ENCODE measurements at regions not wholly inside any gene's neighbourhood (a gene's known extent, or its start where the extent isn't known, plus 50 kb on each side); places are given as distances from the start of the nearest gene placed in this dataset.
"Not testable (repeated sequence)": the region's sequence is repeated elsewhere in the genome, so short reads cannot be mapped to it uniquely, and the experiment has no call there.

DNA sequence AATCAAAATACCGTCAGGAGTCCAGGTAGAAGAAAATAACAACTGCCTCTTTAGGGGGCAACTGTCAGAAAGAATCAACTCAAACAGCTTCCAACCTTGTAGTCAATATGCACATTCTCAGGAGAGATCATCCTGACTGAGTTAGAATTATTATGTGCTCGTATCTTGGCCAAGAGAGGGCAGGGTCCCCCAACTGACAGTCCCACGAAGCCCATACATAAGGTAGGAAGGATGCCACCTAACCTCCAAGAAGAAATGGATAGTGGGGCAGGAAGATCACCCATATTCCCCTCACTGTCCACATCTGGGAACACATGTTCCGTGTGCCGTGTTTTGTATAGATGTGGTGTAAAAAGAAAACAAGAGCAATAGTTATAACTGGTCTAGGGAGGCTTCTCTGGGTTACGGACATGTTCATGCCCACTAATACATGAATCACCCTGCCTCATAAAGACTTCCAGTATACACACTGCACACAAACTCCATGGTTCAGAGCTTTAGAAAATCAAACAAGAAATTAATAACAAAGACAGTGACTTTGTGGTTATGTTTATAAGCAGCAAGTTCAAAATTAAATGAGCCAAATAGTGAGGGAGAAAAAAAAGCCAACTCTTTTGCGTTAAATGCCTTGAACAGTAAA, 295.6 kb downstream of the FGFR2 start:
- no peak for DNase-seq (ENCODE audit: low spot score)

DNA sequence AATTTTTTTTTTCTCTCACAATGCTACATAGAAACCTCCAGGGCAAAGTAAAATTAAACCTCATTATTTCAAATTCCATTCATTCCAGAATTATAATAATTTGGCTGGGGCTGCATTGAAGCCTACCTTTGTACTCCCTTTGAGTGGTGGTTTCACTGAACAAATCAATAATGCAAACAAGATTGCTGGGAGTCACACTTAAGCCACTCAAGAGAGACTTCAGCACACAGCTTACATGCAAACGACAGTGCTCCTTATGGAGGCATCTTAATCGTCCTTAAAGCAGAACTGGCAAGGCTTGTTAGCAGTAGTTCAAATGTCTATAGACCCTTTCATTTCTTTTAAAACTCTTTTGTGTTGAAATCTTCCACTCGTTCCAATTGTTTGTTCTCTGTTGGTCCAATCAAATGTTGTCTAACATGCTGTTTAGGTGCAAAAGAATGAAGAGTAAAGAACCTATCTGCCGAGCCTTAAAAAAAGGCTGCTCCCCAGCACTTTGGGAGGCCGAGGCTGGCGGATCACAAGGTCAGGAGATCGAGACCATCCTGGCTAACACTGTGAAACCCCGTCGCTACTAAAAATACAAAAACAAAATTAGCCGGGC, 294.9 kb downstream of the FGFR2 start:
- no peak for DNase-seq (ENCODE audit: low spot score)

DNA sequence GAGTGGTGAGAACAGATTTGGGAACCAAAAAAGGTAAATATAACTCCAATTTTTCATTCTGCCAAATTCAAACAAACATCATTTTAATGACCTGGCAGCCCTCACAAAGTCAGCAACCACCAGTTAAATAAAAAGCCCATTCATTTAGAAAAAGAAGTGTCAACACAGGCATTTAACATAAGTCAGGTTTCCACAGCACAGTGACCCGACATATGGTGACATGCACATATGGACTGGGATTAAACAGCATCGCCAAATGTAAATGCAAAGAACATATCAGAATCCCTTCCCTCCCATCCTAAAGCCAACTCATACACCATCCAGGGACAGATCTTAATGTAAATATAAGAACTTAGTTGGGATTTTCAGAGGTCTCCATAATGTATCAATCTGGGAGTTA, 293.2 kb downstream of the FGFR2 start:
- DNase-seq (ENCODE audit: low spot score), result no peak

DNA sequence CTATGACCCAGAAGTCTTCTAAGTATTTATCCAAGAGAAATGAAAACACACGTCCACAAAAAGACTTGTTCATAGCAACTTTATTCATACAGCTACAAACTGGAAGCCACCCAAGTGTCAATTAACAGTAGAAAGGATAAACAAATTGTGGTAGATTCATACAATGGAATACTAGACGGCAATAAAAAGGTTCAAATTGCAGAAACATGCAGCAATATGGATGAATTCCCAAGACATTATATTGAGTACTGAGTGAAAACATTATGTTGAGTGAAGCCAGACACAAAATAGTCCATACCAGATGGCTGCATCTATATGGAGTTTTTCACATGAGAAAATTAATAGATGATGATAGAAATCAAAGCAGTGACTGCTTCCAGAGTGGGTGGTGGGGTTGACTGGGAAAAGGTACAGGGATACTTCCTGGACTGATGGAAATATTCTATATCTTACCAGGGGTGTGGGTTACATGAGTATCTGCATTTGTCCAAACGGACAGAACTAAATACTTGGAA, 292.0 kb downstream of the FGFR2 start:
- DNase-seq (ENCODE audit: low spot score), result no peak

DNA sequence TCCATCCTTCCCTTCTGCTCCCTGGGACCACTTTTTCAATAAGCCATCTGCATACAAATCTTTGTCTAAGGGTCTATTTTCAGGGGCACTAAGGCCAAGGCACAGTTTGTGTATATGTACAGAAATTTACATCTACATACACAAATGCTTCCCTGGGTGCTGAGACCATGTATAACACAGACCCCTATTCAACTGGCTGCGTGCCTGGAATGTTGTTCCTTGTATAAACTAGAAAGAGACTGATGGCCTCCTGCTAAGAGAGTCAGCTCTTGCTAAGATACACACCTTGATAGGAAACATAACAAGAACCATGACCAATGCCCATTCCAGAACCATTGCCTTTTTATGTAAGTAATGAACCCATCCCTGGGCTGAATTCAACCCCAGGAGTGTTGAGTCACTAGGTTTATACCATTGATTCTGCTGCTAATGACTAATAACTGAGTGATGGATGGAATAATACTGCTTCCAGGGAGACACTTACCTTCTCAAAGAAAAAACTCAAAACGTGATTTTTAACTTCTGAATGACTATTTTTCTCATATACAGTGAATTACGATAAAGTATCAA, 290.7 kb downstream of the FGFR2 start:
- DNase-seq (ENCODE audit: low spot score), result no peak

DNA sequence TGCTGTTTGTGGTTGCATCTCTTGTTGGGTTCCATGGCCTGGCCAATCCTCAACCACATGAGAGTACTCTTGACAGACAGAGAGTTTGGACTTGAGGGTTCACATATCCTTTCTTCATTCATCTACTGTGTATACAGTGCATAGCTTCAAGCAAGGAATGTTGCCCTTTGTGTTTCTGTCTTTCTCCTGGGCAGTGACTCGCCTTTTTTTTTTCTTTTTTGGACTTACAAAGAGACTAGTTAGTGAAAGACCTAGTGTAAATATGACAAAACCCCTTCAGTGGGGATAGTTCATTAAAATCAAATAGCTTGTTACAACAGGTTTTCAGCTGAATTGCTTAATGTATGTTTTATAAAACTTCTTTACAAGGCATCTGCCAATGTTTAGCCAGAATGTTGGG, 290.2 kb downstream of the FGFR2 start:
- DNase-seq (ENCODE audit: low spot score), result no peak

DNA sequence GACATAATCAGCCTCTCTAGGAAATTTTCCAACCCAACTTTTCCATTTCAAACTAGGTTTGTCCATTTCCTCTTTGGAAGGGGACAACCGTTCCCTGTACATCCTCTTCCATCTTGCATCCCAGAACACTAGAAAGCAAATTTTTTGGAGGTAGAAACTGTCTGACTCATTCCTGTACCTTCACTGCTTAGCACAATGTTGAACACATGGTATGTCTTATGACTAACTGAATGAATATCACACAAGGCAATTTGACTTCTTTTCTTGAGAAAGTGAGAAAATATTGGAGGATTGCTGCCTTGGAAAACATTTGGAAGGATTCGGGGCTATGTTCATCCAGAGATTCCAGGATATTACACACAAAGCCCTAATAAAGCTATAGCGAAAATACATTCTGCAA, 289.1 kb downstream of the FGFR2 start:
- peak; percentile 40 for DNase-seq (ENCODE audit: low spot score)

DNA sequence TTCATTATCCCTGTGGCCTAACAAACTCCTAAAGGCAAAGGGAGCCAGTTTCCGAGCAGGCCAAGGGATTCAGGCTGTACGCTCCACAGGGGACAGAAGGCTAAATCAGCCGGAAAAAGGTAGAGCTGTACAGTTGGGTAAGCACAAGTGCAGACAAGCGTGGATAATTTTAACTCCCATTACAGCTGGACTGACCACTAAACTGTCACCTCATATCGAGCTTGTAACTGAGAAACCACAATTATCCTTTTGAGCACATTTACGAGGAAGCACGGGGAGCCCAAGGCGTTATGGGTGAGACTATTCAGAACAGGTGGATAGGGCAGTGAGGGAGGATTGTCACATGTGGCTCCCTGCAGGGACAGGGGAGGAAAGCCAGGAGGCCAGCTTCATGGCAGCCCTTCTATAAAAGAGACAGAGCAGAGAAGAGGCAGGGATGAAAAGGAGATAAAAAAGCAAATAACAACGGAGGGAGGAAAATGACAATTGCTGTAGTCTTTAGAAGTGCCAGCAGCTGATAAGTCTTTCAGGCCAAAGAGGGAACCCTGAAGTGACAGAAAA, 288.0 kb downstream of the FGFR2 start:
- DNase-seq (ENCODE audit: low spot score), result no peak

DNA sequence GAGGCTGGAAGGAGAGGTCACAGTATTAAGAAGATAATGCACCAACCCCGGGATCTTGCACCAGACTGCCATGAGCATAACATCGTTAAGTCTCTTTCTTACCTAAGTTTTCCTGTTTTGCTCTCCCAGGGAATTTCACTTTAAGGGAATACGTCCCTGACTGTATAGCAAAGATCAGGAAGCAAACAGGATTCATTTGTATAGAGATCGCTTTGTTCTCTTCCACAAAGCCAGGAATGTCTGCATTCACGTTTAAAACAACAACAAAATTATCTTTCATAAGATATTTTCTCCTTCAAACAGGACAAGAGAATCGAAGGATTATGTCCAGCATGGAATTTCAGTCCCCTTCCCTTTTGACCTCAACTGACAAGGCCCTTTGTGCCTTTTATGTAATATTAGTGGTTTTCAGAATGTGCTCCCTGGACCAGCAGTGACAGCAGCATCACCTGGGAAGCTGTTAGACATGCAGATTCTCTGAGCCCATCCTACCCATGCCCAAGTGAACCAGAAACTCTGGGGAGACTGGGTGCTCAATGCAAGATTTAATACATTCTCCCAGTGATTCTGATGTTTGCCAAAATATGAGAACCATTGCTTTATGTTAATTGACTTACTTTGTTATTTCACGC, 286.3 kb downstream of the FGFR2 start:
- DNase-seq (ENCODE audit: low spot score), result no peak

DNA sequence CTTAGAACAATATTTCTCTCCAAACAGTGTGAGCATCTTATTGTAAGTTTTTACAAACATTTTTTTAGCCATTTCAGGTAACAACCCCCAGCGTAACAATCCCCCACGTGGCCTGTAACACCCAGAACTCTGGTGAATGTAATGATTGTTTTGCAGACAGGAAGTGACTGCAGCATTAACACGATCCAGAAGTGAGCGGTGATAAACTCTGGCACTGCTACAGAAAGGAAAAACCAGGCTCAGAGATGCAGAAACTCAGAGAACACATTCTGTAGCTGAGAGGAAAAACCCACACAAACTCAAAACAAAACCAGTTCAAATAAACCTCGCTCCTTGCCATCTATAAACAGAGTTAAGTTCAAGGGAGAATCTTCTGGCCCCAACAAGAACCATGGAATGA, 285.7 kb downstream of the FGFR2 start:
- peak; percentile 78 for DNase-seq (ENCODE audit: low spot score)

DNA sequence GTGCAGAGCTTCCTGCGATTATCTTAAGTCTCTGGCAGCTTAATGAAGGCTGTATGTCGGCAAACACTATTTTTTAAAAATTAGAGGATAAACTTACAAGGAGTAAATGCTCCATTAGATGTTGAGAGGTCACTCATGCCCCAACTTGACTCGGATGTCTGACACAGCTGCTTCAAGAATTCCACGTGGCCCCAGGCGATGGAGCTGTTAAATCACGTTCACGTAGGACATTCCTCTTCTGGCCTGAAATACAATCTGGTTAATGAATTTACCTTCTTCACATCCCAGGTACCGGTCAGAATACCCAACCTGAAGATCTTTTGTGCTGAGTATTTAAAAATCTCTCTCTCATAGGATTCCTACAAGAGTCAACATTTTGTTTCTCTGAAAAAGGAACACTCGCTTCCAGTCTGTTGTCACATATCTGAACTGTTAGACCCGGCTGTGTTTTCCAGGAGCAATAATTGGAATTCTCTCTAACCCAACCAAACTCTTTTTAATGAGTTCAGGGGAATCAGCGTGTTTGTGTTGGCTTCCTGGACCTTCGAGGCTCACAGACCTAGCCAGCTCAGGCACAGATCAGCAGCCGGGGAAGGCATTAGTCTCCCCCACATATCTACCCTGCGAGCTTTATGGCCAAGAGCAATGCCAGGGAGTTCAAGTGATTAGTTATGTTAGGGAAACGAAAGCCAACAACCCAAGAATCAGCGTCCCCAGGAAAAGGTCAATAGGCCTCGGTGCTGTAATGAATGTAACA, 284.9 kb downstream of the FGFR2 start:
- DNase-seq (ENCODE audit: low spot score), result peak; percentile 83

DNA sequence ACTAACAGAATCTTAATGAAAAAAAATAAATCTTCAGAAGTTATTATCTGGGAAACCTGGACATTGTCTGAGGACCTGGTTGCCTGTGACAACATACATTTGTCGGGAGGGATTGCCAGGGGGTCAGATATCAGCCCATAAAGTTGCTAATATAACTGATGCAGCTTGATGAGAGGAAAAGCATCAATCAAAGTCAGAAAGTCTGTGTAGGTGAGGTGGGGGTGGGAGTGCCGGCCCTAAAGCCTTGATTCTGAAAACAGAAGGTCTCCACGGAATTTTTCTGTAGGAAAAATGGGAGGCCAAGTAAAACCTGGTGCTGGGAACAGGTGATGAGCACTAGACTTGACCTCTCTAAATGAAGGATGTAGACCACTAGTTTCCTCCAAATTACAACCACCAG, 281.8 kb downstream of the FGFR2 start:
- no peak for DNase-seq (ENCODE audit: low spot score)

DNA sequence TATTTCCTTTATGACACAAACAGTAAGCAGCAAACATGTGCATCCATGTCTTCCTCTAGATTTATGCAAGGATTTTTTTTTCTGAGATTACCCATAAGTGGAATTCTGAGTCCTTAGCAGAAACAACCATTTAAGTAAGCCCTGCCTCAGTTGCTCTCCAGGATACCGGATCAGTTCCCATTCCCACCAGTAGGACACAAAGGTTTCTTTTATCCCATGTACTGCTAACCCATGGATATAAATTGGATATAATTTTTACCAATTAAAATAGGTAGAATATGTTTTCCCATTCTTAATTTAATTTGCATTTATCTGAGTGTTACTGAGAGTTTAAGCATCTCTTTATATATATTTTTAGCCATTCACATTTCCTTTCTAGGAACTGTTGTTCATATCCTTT, 280.9 kb downstream of the FGFR2 start:
- no peak for DNase-seq (ENCODE audit: low spot score)

DNA sequence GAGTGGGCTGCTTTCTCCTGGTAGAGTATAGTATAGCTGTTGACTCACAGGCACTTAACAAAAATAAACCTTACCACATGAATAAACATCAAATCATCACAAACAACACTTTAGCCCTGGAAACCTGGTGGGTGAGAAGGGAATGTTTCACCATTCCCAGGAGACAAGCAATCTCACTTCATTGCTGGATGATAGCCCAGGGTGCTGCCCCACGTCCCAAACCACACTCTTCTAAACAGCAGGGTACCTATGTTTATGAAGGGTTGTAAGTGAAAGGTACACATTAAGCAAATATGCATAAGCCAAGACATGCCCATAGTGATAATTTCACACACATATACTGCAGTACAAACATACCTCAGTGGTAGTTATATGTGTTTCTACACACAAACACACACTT, 276.2 kb downstream of the FGFR2 start:
- DNase-seq (ENCODE audit: low spot score), result no peak

DNA sequence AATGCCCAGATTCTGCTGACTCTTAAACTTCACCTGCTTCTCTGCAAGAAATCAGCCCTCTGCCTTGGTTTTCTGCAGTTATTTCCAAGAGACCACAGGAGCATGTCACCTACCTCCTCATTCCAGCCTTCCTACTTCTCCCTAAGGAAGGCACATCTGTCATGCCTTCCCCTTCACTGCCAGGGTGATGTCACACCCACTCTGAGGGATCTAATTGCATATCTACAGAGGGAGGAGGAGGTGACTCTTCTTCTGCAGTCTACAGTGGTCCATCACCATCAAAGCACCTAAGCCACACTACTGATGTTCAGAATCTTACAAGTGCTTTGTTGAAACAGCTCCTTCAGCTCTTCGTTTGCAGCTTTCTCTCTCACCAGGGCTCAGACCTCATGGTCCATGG, 275.5 kb downstream of the FGFR2 start:
- no peak for DNase-seq (ENCODE audit: low spot score)

DNA sequence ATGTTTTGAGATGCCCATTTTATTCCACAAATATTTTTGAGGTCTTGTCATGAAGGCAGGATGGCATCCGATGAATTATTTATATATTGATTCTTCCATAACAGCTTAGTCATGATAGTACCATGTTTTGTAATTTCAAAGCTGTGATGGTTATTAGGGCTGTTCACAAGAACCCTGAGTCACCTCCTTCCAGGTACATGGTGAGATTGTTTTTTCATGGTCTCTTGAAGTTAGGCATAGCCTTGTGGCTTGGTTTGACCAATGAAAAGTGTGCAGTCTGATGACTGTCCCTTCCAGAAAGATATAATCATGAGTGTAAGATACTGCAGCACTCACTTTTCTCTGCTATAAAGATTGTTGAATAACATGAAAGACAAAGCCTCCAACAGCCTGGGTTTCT, 274.8 kb downstream of the FGFR2 start:
- DNase-seq (ENCODE audit: low spot score), result no peak

DNA sequence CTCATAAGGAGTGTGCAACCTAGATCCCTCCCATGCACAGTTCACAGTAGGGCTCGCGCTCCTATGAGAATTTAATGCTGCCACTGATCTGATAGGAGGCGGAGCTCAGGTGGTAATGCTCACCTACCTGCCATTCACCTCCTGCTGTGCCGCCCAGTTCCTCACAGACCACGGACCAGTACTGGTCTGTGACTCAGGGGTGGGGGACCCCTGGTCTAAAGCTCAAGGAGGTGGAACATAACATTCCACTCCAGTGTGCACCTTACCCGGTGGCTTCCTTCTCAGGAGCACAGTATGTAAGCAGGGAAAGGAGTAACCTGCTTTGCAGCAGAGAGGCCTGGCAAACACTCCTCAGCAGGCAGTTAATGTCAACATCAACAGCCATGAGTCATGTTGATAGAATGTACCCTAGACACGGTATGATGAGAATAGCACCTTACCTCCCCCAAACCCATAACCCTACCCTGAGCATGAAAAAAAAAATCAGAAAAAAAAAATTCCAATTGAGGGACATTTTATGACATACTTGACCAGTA, 273.5 kb downstream of the FGFR2 start:
- peak; percentile 15 for DNase-seq (ENCODE audit: low spot score)

DNA sequence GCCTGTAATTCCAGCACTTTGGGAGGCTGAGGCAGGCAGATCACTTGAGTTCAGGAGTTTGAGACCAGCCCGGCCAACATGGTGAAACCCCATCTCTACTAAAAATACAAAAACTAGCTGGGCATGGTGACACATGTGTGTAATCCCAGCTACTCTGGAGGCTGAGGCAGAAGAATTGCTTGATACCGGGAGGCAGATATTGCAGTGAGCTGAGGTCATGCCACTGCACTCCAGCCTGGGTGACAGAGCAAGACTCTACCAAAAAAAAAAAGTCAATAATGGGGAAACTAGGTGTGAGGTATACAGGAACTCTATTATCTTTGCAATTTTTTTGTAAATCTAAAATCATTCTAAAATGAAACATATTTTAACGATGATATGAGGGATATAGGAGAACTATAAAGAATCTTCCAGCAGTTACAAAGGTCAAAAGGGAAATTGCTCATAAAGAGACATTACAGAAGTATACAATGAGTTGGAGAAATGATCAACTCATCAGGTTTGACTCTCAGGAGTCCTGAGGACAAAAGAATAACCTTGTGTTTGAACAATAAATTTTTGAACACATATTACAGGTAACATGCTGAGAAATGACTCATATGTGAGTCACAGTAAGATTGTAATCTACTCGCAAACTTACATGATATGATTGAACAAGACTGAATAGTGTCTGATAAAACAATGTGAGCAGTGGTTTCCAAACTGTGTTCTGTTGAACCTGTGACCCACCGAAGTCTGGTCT, 272.6 kb downstream of the FGFR2 start:
- peak; percentile 43 for DNase-seq (ENCODE audit: low spot score)

DNA sequence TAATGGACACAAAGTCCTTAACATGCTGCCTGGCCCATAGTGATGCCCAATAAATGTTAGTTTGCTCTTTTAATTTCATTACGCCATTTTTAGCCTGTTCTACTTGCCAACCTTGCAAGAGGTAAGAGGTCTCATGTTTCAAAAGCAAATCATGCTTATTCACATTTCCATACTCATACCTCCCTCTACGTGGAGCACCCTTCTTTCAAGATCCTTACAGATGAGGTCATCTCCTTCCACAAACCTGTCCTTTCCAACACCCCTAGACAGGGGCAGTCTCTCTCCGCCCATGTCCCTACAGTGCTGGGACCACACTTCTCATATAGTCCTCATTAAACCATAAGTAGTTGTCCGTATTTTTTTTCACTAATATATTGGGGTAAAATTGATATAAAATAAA, 271.3 kb downstream of the FGFR2 start:
- DNase-seq (ENCODE audit: low spot score), result no peak

DNA sequence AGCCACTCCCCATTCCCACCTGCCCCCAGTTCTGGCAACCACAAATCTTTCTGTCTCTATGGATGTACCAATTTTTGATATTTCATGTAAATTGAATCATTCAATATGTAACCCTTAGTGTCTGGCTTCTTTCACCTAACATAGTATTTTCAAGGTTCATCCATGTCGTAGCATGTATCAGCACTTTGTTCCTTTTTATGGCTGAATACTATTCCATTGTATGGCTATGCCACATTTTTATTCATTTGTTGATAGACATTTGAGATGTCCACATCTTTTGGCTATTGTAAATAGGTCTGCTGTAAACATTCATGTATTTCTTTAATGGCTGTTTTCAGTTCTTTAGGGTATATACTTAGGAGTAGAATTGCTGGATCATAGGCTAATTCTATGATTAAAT, 270.5 kb downstream of the FGFR2 start:
- no peak for DNase-seq (ENCODE audit: low spot score)

DNA sequence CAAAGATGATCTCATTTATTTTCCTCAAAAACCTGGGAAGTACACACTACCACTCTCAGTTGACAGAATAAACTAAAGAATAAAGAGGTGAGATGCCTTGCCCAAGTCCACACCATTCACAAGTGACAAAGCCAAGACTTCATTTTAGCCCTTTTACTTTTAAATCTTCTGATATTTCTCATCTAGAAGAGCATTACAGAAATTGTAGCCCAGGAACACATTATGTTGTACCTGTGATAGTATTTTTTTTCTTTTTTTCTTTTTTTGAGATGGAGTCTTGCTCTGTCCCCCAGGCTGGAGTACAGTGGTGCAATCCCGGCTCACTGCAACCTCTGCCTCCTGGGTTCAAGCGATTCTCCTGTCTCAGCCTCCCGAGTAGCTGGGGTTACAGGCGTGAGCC, 268.6 kb downstream of the FGFR2 start:
- DNase-seq (ENCODE audit: low spot score), result not testable (repeated sequence)

Data from umbilical cord (tissue), 1 donor.